ENCODE measurements at regions not wholly inside any gene's neighbourhood (a gene's known extent, or its start where the extent isn't known, plus 50 kb on each side); places are given as distances from the start of the nearest gene placed in this dataset.

GRCh38 chr14:61644175-61644574 is 51.1 kb upstream of the HIF1A start:
- Mint-ChIP-seq H3K4me3 (no peak overlapping the region), H3K4me1 (peaks cover 18% of the 10 kb centered on the region), H3K27me3 (ENCODE audit: low read depth) (no peaks in the 10 kb centered on the region), H3K27ac (peak overlapping the region in 2 of 3 experiments; percentile 14 to 18), H3K36me3 (ENCODE audit: low read depth) (no peaks in the 10 kb centered on the region), H3K9me3 (no peaks in the 10 kb centered on the region)
- TF ChIP-seq CTCF (IDR thresholded peaks at IDR 0.05; ENCODE audit: unreplicated experiment in 3 of 3) = no peak

GRCh38 chr14:61644834-61645233 is 50.5 kb upstream of the HIF1A start:
- Mint-ChIP-seq H3K4me3 (no peak overlapping the region), H3K27ac (peak overlapping the region in 1 of 3 experiments; percentile 18), H3K4me1 (peaks cover 18% of the 10 kb centered on the region), H3K27me3 (ENCODE audit: low read depth) (no peaks in the 10 kb centered on the region), H3K9me3 (no peaks in the 10 kb centered on the region), H3K36me3 (ENCODE audit: low read depth) (no peaks in the 10 kb centered on the region)
- TF ChIP-seq CTCF (IDR thresholded peaks at IDR 0.05; ENCODE audit: unreplicated experiment in 3 of 3) = no peak

- H3K27ac Mint-ChIP-seq = no peak overlapping the region
- TF ChIP-seq CTCF (IDR thresholded peaks at IDR 0.05; ENCODE audit: unreplicated experiment in 3 of 3) = no peak
- no peaks in the 10 kb centered on the region for H3K36me3 Mint-ChIP-seq (ENCODE audit: low read depth)
- no peaks in the 10 kb centered on the region for H3K9me3 Mint-ChIP-seq
- H3K4me1 Mint-ChIP-seq = peaks cover 18% of the 10 kb centered on the region
- no peaks in the 10 kb centered on the region for H3K27me3 Mint-ChIP-seq (ENCODE audit: low read depth)
- no peak overlapping the region for H3K4me3 Mint-ChIP-seq
These were observed 50.1 kb upstream of the HIF1A start for GRCh38 chr14:61645247-61645646.
